DOHH2 (cell line): ENCODE measurements at regions not wholly inside any gene's neighbourhood (a gene's known extent, or its start where the extent isn't known, plus 50 kb on each side); places are given as distances from the start of the nearest gene placed in this dataset.

ENCODE experiments used
- H3F3A ChIP-seq: fragments of 200-600 bp; sonication (generic), shearing (Covaris generic); 2 replicates; pipeline ENCODE4 v1.6.0; 2016; ENCODE audit warnings: antibody characterized with exemption, mild to moderate bottlenecking; ENCODE audit not compliant: control insufficient read depth, insufficient read depth
- H3K27ac ChIP-seq: fragments of 200-600 bp; sonication (generic); 2 replicates; pipeline ENCODE4 v1.5.1; 2014; ENCODE audit warnings: low read depth, mild to moderate bottlenecking, low read length, moderate library complexity
- H3K27me3 ChIP-seq: fragments of 200-600 bp; sonication (generic); 2 replicates; pipeline ENCODE4 v1.6.1; 2014; ENCODE audit warnings: mild to moderate bottlenecking, low read length, mixed read lengths; ENCODE audit not compliant: control insufficient read depth
- H3K36me3 ChIP-seq: fragments of 200-600 bp; sonication (generic); 2 replicates; pipeline ENCODE4 v1.6.1; 2014; ENCODE audit warnings: mild to moderate bottlenecking, low read length, moderate library complexity, mixed read lengths; ENCODE audit not compliant: control insufficient read depth
- H3K4me1 ChIP-seq: fragments of 200-600 bp; sonication (generic); 2 replicates; pipeline ENCODE4 v1.6.1; 2014; ENCODE audit warnings: mild to moderate bottlenecking, low read length, mixed read lengths; ENCODE audit not compliant: control insufficient read depth
- H3K4me2 ChIP-seq: fragments of 200-600 bp; sonication (generic); 2 replicates; pipeline ENCODE4 v1.6.0; 2014; ENCODE audit warnings: mild to moderate bottlenecking, low read length, moderate library complexity
- H3K4me3 ChIP-seq: fragments of 200-600 bp; sonication (generic); 2 replicates; pipeline ENCODE4 v1.5.1; 2014; ENCODE audit warnings: mild to moderate bottlenecking, low read length, mixed read lengths
- H3K79me2 ChIP-seq: fragments of 200-600 bp; sonication (generic); 2 replicates; pipeline ENCODE4 v1.6.1; 2014; ENCODE audit warnings: mild to moderate bottlenecking, low read length, mixed read lengths; ENCODE audit not compliant: control insufficient read depth
- H3K9me2 ChIP-seq: fragments of 200-600 bp; sonication (generic); replicated peaks from 2 replicates; pipeline ENCODE4 v1.6.1; 2014; ENCODE audit warnings: mild to moderate bottlenecking, low read length, mixed read lengths; ENCODE audit not compliant: control insufficient read depth
- H3K9me3 ChIP-seq: fragments of 200-600 bp; sonication (generic); 2 replicates; pipeline ENCODE4 v1.6.1; 2014; ENCODE audit warnings: antibody characterized with exemption, low read length, mixed read lengths; ENCODE audit not compliant: control insufficient read depth, insufficient read depth
- H4K20me1 ChIP-seq: fragments of 200-600 bp; sonication (generic); 2 replicates; pipeline ENCODE4 v1.6.0; 2014; ENCODE audit warnings: low read depth, mild to moderate bottlenecking, antibody characterized with exemption, low read length, moderate library complexity; ENCODE audit not compliant: control insufficient read depth, insufficient read depth
- CTCF ChIP-seq: fragments of 200-600 bp; sonication (generic); IDR thresholded peaks from one replicate; pipeline ENCODE4 v1.5.1; 2014; ENCODE audit warnings: antibody characterized with exemption, mild to moderate bottlenecking, low read depth, low read length; ENCODE audit not compliant: poor library complexity, severe bottlenecking
- EZH2phosphoT487 ChIP-seq: fragments of 200-600 bp; sonication (generic); IDR thresholded peaks from 2 replicates; pipeline ENCODE4 v1.6.1; 2017; ENCODE audit warnings: borderline replicate concordance, mild to moderate bottlenecking, antibody characterized with exemption, low read length, moderate library complexity, mixed read lengths

- no peaks in the 10 kb centered on the region for H3F3A ChIP-seq
- no peak overlapping the region for H3K4me2 ChIP-seq
- no peaks in the 10 kb centered on the region for H3K27me3 ChIP-seq
- no peak overlapping the region for H3K27ac ChIP-seq
- no peak overlapping the region for H3K4me3 ChIP-seq
- no peaks in the 10 kb centered on the region for H3K79me2 ChIP-seq
- H4K20me1 ChIP-seq: no peaks in the 10 kb centered on the region
- no peaks in the 10 kb centered on the region for H3K9me3 ChIP-seq
- no peaks in the 10 kb centered on the region for H3K4me1 ChIP-seq
- no peaks in the 10 kb centered on the region for H3K9me2 ChIP-seq
- TF ChIP-seq CTCF (no peak), EZH2phosphoT487 (no peak)
- H3K36me3 ChIP-seq: no peaks in the 10 kb centered on the region
Measured at GRCh38 chr15:62439543-62440016, 274.5 kb upstream of the C2CD4B start.

GRCh38 chr15:62440362-62441105, 275.4 kb upstream of the C2CD4B start:
- Histone ChIP-seq H3K27ac (no peak overlapping the region), H3K4me1 (no peaks in the 10 kb centered on the region), H3K4me3 (no peak overlapping the region), H3K9me3 (no peaks in the 10 kb centered on the region), H3K36me3 (no peaks in the 10 kb centered on the region), H3K4me2 (no peak overlapping the region), H3F3A (no peaks in the 10 kb centered on the region), H3K9me2 (no peaks in the 10 kb centered on the region), H3K27me3 (no peaks in the 10 kb centered on the region), H4K20me1 (no peaks in the 10 kb centered on the region), H3K79me2 (no peaks in the 10 kb centered on the region)
- no peak for TF ChIP-seq CTCF

- TF ChIP-seq CTCF: no peak
- no peak for TF ChIP-seq EZH2phosphoT487
- Histone ChIP-seq H3K27ac (no peak overlapping the region), H3K36me3 (no peaks in the 10 kb centered on the region), H3K4me3 (no peak overlapping the region), H3F3A (no peaks in the 10 kb centered on the region), H3K79me2 (no peaks in the 10 kb centered on the region), H3K9me2 (no peaks in the 10 kb centered on the region), H3K4me2 (no peak overlapping the region), H3K9me3 (no peaks in the 10 kb centered on the region), H3K4me1 (no peaks in the 10 kb centered on the region), H4K20me1 (no peaks in the 10 kb centered on the region), H3K27me3 (no peaks in the 10 kb centered on the region)
Measured at GRCh38 chr15:62444104-62445022, 279.3 kb upstream of the C2CD4B start.
